A673 (cell line): ENCODE measurements at regions not wholly inside any gene's neighbourhood (a gene's known extent, or its start where the extent isn't known, plus 50 kb on each side); places are given as distances from the start of the nearest gene placed in this dataset.

Experiments used
- BruUV-seq: library from RNA; stranded (reverse); fragments of 400-500 nt; replicated peaks from 2 replicates; lab custom pipeline; 2021; lab: Mats Ljungman, UMichigan
- CTCF ChIA-PET: fragments of 300-600 bp; sonication (Branson Sonifier 250); formaldehyde crosslinking; loops from one replicate; lab custom pipeline; 2022; ENCODE audit warnings: antibody characterized with exemption; lab: Charles Lee
- POLR2A ChIA-PET: fragments of 300-600 bp; sonication (Branson Sonifier 250); formaldehyde crosslinking; loops from one replicate; lab custom pipeline; 2022; ENCODE audit warnings: antibody characterized with exemption; ENCODE audit not compliant: low non-redundant PET; lab: Charles Lee
- DNase-seq: peaks from one replicate; pipeline ENCODE4 v3.0.0-alpha.2; 2015; ENCODE audit warnings: low spot score
- H3K27ac ChIP-seq: fragments of 200-600 bp; sonication (generic); 2 replicates; pipeline ENCODE4 v1.5.1; 2016; ENCODE audit warnings: mixed run types, low read depth, mild to moderate bottlenecking, mixed read lengths, antibody characterized with exemption, low read length; ENCODE audit not compliant: poor library complexity, severe bottlenecking
- H3K27me3 ChIP-seq: fragments of 200-600 bp; sonication (generic); replicated peaks from 2 replicates; pipeline ENCODE4 v1.6.1; 2017; ENCODE audit warnings: mixed run types, low read depth, mild to moderate bottlenecking, mixed read lengths, antibody characterized with exemption, low read length; ENCODE audit not compliant: insufficient read depth, poor library complexity
- H3K36me3 ChIP-seq: fragments of 200-600 bp; sonication (generic); 2 replicates; pipeline ENCODE4 v1.6.1; 2016; ENCODE audit warnings: mixed run types, mild to moderate bottlenecking, mixed read lengths, antibody characterized with exemption, low read length; ENCODE audit not compliant: insufficient read depth, poor library complexity, severe bottlenecking
- H3K4me1 ChIP-seq: fragments of 200-600 bp; sonication (generic); 2 replicates; pipeline ENCODE4 v1.6.1; 2017; ENCODE audit warnings: mixed run types, mild to moderate bottlenecking, mixed read lengths, antibody characterized with exemption, low read length; ENCODE audit not compliant: insufficient read depth, poor library complexity, severe bottlenecking
- H3K4me3 ChIP-seq: fragments of 200-600 bp; sonication (generic); 2 replicates; pipeline ENCODE4 v1.5.1; 2016; ENCODE audit warnings: low read depth, mixed run types, mild to moderate bottlenecking, mixed read lengths, low read length; ENCODE audit not compliant: poor library complexity, severe bottlenecking
- H3K9me3 ChIP-seq: fragments of 200-600 bp; sonication (generic); 2 replicates; pipeline ENCODE4 v1.6.1; 2016; ENCODE audit warnings: mixed run types, low read depth, mild to moderate bottlenecking, mixed read lengths, antibody characterized with exemption, low read length; ENCODE audit not compliant: poor library complexity, severe bottlenecking
- CTCF ChIP-seq: fragments of 300-800, 200-600 bp; sonication (generic); conservative IDR thresholded peaks from 2 replicates; pipeline ENCODE4 v1.5.1; 2017; ENCODE audit warnings: low read depth, mild to moderate bottlenecking, antibody characterized with exemption, low read length, moderate library complexity, mixed read lengths
- EZH2 ChIP-seq: fragments of 200-600 bp; sonication (generic); IDR thresholded peaks from 2 replicates; pipeline ENCODE4 v1.6.1; 2017; ENCODE audit warnings: borderline replicate concordance, low read depth, mild to moderate bottlenecking, mixed read lengths, antibody characterized with exemption, low read length; ENCODE audit not compliant: poor library complexity, severe bottlenecking
- intact Hi-C: fragments of 100-400 bp; cut with micrococcal nuclease; formaldehyde crosslinking; loops from one replicate; pipeline ENCODE4 v1.10.0; 2022; ENCODE audit not compliant: unreplicated experiment

- BruUV-seq = no TSS peak
- Histone ChIP-seq H3K4me3 (no peak overlapping the region), H3K4me1 (no peaks in the 10 kb centered on the region), H3K27me3 (no peaks in the 10 kb centered on the region), H3K9me3 (no peaks in the 10 kb centered on the region), H3K27ac (no peak overlapping the region), H3K36me3 (no peaks in the 10 kb centered on the region)
- TF ChIP-seq CTCF (no peak), EZH2 (no peak)
- ChIA-PET CTCF (no interaction called here), POLR2A (no interaction called here)
- intact Hi-C loops = no loop called here
- DNase-seq = no peak
These were observed 407.8 kb downstream of the GABRG1 start for GRCh38 chr4:45716093-45716492.

- H3K9me3 ChIP-seq = no peaks in the 10 kb centered on the region
- ChIA-PET POLR2A (no interaction called here), CTCF (no interaction called here)
- H3K27me3 ChIP-seq = no peaks in the 10 kb centered on the region
- TF ChIP-seq CTCF = no peak
- TF ChIP-seq EZH2 = no peak
- H3K36me3 ChIP-seq = no peaks in the 10 kb centered on the region
- intact Hi-C loops = no loop called here
- DNase-seq = no peak
- H3K4me1 ChIP-seq = no peaks in the 10 kb centered on the region
- H3K4me3 ChIP-seq = no peak overlapping the region
- H3K27ac ChIP-seq = no peak overlapping the region
- BruUV-seq = no TSS peak
These were observed 409.9 kb downstream of the GABRG1 start for GRCh38 chr4:45713996-45714395.

- Histone ChIP-seq H3K27me3 (no peaks in the 10 kb centered on the region), H3K9me3 (no peaks in the 10 kb centered on the region), H3K4me1 (no peaks in the 10 kb centered on the region), H3K36me3 (no peaks in the 10 kb centered on the region), H3K27ac (no peak overlapping the region), H3K4me3 (no peak overlapping the region)
- ChIA-PET POLR2A (no interaction called here), CTCF (no interaction called here)
- intact Hi-C loops = no loop called here
- no peak for DNase-seq
- no TSS peak for BruUV-seq
- TF ChIP-seq CTCF (no peak), EZH2 (no peak)
These were observed 422.2 kb downstream of the GABRG1 start for GRCh38 chr4:45701621-45702020.
